Effector memory CD4-positive, alpha-beta T cell (primary cell): ENCODE measurements at regions not wholly inside any gene's neighbourhood (a gene's known extent, or its start where the extent isn't known, plus 50 kb on each side); places are given as distances from the start of the nearest gene placed in this dataset.
"Not testable (repeated sequence)": the region's sequence is repeated elsewhere in the genome, so short reads cannot be mapped to it uniquely, and the experiment has no call there.

Source experiments
- DNase-seq, 3 donors: peaks; one replicate each; pipeline ENCODE4 v3.0.0-alpha.2; 2020
- H3K27ac ChIP-seq: 2 replicates; pipeline ENCODE4 v1.7.0; 2013; ENCODE audit warnings: mild to moderate bottlenecking, low read length, moderate library complexity; ENCODE audit not compliant: insufficient read depth, poor library complexity, severe bottlenecking
- H3K27me3 ChIP-seq: replicated peaks from 2 replicates; pipeline ENCODE4 v1.7.0; 2013; ENCODE audit warnings: mild to moderate bottlenecking, low read length; ENCODE audit not compliant: insufficient read depth, control insufficient read depth, poor library complexity, severe bottlenecking
- H3K36me3 ChIP-seq: 2 replicates; pipeline ENCODE4 v1.7.0; 2013; ENCODE audit warnings: mild to moderate bottlenecking, low read length, moderate library complexity; ENCODE audit not compliant: control insufficient read depth, insufficient read depth
- H3K4me1 ChIP-seq: 2 replicates; pipeline ENCODE4 v1.7.0; 2013; ENCODE audit warnings: low read length, mild to moderate bottlenecking; ENCODE audit not compliant: control insufficient read depth, insufficient read depth, poor library complexity, severe bottlenecking
- H3K4me3 ChIP-seq: 2 replicates; pipeline ENCODE4 v1.7.0; 2013; ENCODE audit warnings: low read length, low read depth, mild to moderate bottlenecking; ENCODE audit not compliant: insufficient read depth, poor library complexity, severe bottlenecking
- H3K9me3 ChIP-seq: 2 replicates; pipeline ENCODE4 v1.7.0; 2013; ENCODE audit warnings: mild to moderate bottlenecking, low read length, moderate library complexity; ENCODE audit not compliant: control insufficient read depth

DNA sequence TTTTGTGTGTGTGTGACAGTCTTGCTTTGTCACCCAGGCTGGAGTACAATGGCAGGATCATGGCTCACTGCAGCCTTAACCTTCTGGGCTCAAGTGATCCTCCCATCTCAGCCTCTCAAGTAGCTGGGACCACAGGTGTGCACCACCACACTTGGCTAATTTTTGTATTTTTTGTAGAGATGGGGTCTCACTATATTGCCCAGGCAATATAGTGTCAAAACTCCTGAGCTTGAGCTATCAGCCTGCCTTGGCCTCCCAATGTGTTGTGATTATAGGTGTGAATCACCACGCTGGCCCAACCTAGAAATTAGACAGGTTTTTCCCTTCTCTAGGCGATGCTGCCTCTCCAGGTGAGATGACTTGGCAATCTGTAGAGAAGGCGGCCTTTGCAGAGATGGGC is 235.3 kb downstream of the PCSK1 start:
- not testable (repeated sequence) for H3K36me3 ChIP-seq, H3K27ac ChIP-seq, H3K9me3 ChIP-seq, H3K4me3 ChIP-seq, DNase-seq, H3K27me3 ChIP-seq, H3K4me1 ChIP-seq

DNA sequence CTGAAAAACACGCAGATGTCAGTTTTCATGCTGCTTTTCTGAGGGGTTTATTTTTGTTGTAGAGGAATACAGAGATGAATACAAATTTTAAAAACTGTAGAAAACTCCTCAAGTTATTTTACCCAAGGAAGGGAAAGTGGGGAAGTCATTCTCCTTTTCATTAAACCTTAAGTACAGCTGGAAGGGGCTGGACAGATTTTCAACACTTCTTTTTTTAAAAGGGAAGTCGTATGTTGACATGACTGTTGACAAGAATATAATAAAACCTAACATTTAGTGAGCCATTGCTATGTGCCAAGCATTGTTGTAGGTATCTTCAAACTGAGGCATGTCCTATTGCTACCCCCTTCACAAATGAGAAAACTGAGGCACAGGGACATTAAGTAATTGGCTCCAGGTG is 235.7 kb upstream of the ELL2 start:
- Histone ChIP-seq H3K36me3 (no peaks in the 10 kb centered on the region), H3K27ac (no peak overlapping the region), H3K4me1 (no peaks in the 10 kb centered on the region), H3K9me3 (no peaks in the 10 kb centered on the region), H3K4me3 (no peak overlapping the region), H3K27me3 (no peaks in the 10 kb centered on the region)
- DNase-seq: no peak

DNA sequence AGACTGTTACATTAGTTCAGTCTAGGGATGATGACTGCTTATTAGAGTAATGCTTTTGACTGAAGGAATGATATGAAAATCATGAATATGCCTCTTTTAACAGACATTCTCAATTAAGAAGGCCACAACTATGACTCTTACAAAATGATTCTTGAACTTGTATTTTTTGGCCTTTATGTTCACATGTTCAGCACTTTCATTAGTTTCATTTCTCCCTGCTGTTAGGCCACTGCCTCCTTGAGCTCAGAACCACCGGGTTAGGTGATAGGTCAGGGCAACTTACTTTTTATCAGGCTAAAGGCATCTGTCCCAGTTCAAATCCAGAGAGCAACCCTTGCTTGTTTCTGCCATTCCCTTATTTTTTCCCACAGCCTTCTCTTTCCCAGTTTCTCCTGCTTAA is 235.2 kb upstream of the ELL2 start:
- no peaks in the 10 kb centered on the region for H3K36me3 ChIP-seq
- H3K27me3 ChIP-seq: no peaks in the 10 kb centered on the region
- no peak overlapping the region for H3K27ac ChIP-seq
- H3K9me3 ChIP-seq: no peaks in the 10 kb centered on the region
- no peak overlapping the region for H3K4me3 ChIP-seq
- DNase-seq: no peak
- H3K4me1 ChIP-seq: no peaks in the 10 kb centered on the region

DNA sequence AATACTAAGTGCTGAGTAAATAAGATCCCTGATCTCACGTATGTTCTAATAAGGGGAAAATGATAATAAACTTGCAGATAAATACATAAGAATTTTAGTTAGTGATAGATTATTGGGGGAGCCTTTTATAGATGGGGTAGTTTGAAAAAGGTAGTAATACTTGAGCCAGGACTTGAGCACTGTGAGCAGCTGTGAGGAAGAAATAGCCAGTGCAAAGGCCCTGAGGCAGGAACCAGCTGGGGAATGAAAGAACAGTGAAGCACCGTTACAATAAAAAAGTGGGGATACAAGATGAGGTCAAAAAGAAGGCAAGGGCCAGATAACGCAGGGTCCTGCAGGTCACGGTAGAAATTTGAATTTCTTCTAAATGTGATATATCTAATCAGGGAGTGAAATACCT is 234.8 kb upstream of the ELL2 start:
- Histone ChIP-seq H3K27me3 (no peaks in the 10 kb centered on the region), H3K27ac (no peak overlapping the region), H3K4me1 (no peaks in the 10 kb centered on the region), H3K4me3 (no peak overlapping the region), H3K9me3 (no peaks in the 10 kb centered on the region), H3K36me3 (no peaks in the 10 kb centered on the region)
- DNase-seq: no peak

DNA sequence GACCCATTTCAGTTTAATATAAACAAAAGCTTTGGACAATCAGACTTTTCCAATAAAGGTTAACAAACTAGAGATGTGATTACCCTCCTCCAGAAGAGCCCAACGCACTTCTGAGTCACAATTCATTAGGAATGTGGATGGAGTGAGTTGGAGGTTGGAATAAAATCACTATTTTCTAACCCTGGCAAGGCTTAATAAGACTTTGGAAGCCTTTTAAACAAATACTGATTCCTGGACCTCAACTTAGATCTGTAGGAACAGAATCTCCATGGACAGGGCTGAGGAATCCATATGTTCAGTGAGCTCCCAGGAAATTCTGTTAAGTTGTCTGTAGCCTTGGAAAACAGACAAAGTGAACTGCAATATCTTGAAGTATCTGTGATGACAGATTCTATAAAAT is 233.5 kb upstream of the ELL2 start:
- no peak for DNase-seq
- Histone ChIP-seq H3K36me3 (no peaks in the 10 kb centered on the region), H3K9me3 (no peaks in the 10 kb centered on the region), H3K4me1 (no peaks in the 10 kb centered on the region), H3K4me3 (no peak overlapping the region), H3K27me3 (no peaks in the 10 kb centered on the region), H3K27ac (no peak overlapping the region)

DNA sequence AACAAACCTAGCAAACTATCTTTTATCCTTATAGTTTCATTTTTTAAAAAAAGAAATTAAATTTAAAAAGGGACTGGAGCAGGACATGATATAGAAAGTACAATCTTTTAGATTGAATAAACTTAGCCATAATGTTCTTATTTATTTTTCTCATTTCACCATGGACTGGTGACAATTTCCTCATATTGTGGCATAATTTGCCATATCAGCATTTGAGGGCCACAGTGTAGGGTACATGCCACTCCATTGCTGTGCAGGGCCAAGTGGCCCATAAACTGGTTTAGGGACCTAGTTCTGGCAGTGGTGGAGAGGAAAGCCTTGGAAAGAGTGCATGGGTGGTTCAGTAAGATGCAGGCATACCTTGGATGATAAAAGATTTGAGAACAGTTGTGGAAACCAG is 232.9 kb upstream of the ELL2 start:
- no peaks in the 10 kb centered on the region for H3K27me3 ChIP-seq
- H3K36me3 ChIP-seq: no peaks in the 10 kb centered on the region
- H3K4me3 ChIP-seq: no peak overlapping the region
- no peaks in the 10 kb centered on the region for H3K9me3 ChIP-seq
- H3K4me1 ChIP-seq: no peaks in the 10 kb centered on the region
- DNase-seq: no peak
- H3K27ac ChIP-seq: no peak overlapping the region

DNA sequence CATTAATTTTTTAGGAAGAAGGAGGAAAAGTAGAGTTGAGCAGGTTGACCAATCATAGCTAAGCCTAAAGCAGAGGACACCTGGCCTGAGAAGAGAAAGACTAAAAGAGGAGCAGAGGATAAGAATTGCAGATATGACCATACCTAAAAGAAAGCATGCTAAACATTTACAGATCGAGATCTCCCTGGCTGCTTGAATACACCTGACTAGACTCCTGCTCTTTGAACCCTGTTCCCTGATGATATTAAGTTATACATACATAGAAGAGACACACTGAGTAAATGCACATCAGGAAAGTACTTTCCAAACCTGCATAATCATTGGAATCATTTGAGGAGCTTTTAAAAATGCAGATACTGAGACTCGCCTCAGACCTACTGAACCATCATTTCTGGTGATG is 232.3 kb upstream of the ELL2 start:
- no peak overlapping the region for H3K27ac ChIP-seq
- no peak overlapping the region for H3K4me3 ChIP-seq
- H3K4me1 ChIP-seq: no peaks in the 10 kb centered on the region
- H3K36me3 ChIP-seq: no peaks in the 10 kb centered on the region
- DNase-seq: no peak
- no peaks in the 10 kb centered on the region for H3K9me3 ChIP-seq
- H3K27me3 ChIP-seq: no peaks in the 10 kb centered on the region

DNA sequence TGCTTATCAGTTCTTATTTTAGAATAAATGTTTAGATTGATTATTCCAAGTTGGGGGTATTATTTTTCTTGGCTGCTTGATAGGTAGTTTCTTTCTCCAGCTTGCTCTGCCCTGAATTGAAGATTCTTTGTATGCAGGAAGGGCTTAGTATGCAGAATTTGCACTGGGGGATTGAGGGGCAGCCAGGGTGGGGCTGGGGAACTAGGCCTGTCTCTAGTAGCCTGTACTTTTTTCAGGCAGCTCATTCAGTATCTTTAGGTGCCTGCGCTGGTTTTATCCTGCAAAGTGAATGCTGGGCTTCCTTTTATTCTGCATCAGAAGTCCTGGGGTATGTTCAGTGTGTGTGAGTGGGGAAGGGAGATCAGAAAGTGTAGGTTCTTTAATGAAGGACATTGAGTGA is 228.3 kb upstream of the ELL2 start:
- H3K4me1 ChIP-seq: no peaks in the 10 kb centered on the region
- no peak for DNase-seq
- no peak overlapping the region for H3K4me3 ChIP-seq
- H3K27ac ChIP-seq: no peak overlapping the region
- H3K36me3 ChIP-seq: no peaks in the 10 kb centered on the region
- no peaks in the 10 kb centered on the region for H3K9me3 ChIP-seq
- H3K27me3 ChIP-seq: no peaks in the 10 kb centered on the region

DNA sequence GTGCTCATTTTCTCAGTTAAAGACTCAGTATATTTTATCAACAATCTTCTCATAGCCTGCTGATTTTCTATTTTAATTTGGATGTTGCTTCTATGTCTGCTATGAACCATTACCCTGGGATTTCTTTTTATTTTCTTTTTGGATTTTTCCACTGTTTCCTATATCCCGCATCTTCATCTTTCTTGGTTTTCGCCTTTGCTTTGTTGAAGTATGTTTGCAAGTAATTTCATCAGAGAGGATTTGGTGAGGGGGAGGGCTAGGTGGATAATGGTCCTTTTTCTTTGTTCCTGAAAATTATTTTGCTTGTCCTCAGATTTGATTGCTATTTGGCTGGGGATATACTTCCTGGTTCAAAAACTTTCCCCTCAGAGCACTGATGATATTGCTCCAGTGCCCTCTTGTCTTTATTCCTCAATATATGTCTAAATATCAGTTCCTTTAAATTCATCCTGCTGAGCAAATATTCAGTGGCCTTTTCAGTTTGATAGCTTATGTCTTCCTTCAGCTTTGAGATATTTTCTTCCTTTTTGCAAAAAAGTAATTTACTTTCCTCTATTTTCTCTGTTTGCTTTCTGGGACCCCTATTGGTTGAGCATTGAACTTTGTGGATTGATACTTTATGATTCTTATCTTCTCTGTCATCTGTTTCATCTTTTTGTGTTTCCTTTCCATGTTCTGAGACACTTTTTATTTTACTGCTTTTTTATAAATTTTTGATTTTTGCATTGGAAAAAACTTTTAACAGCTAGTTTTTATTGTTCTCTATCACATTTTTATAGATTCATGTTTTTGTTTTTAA is 227.6 kb upstream of the ELL2 start:
- DNase-seq: no peak
- no peaks in the 10 kb centered on the region for H3K36me3 ChIP-seq
- H3K9me3 ChIP-seq: no peaks in the 10 kb centered on the region
- no peak overlapping the region for H3K4me3 ChIP-seq
- H3K27ac ChIP-seq: no peak overlapping the region
- H3K4me1 ChIP-seq: no peaks in the 10 kb centered on the region
- H3K27me3 ChIP-seq: no peaks in the 10 kb centered on the region

DNA sequence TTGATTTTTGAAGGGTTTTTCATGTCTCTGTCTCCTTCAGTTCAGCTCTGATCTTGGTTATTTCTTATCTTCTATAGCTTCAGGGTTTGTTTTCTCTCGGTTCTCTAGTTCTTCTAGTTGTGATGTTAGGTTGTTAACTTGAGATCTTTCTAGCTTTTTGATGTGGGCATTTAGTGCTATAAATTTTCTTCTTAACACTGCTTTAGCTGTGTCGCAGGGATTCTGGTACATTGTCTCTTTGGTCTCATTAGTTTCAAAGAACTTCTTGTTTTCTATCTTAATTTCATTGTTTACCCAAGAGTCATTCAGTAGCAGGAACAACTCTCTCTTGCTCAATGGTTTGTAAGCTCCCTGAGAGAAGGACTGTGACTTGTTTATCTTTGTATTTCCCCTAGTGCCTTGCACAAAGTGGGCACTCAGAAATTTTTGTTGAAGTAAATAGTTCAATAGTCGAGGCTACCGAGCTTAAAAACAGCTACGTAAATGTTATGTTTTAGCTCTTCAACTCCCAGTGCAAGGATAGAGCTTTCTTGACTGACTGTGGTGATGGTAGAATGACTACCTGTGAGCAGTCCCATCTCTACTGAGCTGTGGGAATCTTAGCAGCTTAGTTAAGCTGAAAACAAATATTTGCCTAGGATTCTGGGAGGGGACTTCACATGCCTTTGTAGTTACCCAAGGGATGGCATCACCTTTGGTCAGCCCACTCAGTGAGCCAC is 225.8 kb upstream of the ELL2 start:
- Histone ChIP-seq H3K4me1 (no peaks in the 10 kb centered on the region), H3K36me3 (no peaks in the 10 kb centered on the region), H3K9me3 (no peaks in the 10 kb centered on the region), H3K27me3 (no peaks in the 10 kb centered on the region), H3K4me3 (no peak overlapping the region), H3K27ac (no peak overlapping the region)
- no peak for DNase-seq
